Thoracic aorta (tissue), 2 donors: ENCODE measurements at regions not wholly inside any gene's neighbourhood (a gene's known extent, or its start where the extent isn't known, plus 50 kb on each side); places are given as distances from the start of the nearest gene placed in this dataset.

Experiments
- ATAC-seq: fragments of 150-250 bp; one replicate; pipeline ENCODE4 v1.8.0; 2017; ENCODE audit warnings: low read depth; ENCODE audit not compliant: insufficient number of reproducible peaks, low FRiP score
- DNase-seq: peaks from one replicate; pipeline ENCODE4 v3.0.0-alpha.2; 2020; ENCODE audit warnings: low spot score
- H3K27ac ChIP-seq, 2 donors: fragments of 200-600 bp; sonication (generic); 1 replicate in 1 of 2; 2 replicates in 1 of 2; pipeline ENCODE4 v1.5.1; 2016; ENCODE audit warnings: mild to moderate bottlenecking in 2 of 2, moderate library complexity in 2 of 2
- H3K27me3 ChIP-seq: fragments of 200-600 bp; sonication (generic); replicated peaks from 2 replicates; pipeline ENCODE4 v1.6.0; 2016; ENCODE audit warnings: mild to moderate bottlenecking; ENCODE audit not compliant: insufficient read depth
- H3K36me3 ChIP-seq: fragments of 200-600 bp; sonication (generic); one replicate; pipeline ENCODE4 v1.5.1; 2016
- H3K4me1 ChIP-seq, 2 donors: fragments of 200-600 bp; sonication (generic); 1 replicate in 1 of 2; 2 replicates in 1 of 2; pipeline versions ENCODE4 v1.5.1 to v1.6.0; 2016; ENCODE audit warnings: low read depth in 2 of 2, mild to moderate bottlenecking in 1 of 2; ENCODE audit not compliant: control insufficient read depth in 1 of 2
- H3K4me3 ChIP-seq: fragments of 200-600 bp; sonication (generic); 2 replicates; pipeline ENCODE4 v1.5.1; 2016; ENCODE audit warnings: mild to moderate bottlenecking
- H3K9me3 ChIP-seq: fragments of 200-600 bp; sonication (generic); 2 replicates; pipeline ENCODE4 v1.5.1; 2016
- TF ChIP-seq, protein P1 (sequence below): fragments of 200-600 bp; sonication (generic); IDR thresholded peaks from one replicate; pipeline ENCODE4 v1.5.1; 2019; ENCODE audit warnings: antibody characterized with exemption

DNA sequence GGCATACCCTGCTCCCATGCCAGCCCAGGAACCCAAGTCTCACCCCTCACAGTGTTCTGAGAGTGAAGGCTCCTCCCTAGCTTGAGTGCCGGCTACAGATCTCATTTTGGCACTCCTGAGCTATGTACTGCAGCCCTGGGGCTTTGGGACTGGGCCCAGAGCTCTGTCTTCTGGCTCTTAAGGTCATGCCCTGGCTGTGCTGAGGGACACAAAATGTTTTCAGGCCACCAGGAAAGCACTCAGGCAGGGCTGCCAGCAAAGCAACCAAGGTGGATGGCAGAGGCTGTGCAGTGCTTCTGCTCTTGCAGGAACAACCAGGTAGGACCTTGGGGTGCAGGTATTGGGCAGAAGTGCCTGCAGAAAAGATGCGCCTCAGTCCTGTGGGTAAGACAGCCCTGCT is 564.0 kb downstream of the SLC6A15 start:
- TF ChIP-seq, protein P1, sequence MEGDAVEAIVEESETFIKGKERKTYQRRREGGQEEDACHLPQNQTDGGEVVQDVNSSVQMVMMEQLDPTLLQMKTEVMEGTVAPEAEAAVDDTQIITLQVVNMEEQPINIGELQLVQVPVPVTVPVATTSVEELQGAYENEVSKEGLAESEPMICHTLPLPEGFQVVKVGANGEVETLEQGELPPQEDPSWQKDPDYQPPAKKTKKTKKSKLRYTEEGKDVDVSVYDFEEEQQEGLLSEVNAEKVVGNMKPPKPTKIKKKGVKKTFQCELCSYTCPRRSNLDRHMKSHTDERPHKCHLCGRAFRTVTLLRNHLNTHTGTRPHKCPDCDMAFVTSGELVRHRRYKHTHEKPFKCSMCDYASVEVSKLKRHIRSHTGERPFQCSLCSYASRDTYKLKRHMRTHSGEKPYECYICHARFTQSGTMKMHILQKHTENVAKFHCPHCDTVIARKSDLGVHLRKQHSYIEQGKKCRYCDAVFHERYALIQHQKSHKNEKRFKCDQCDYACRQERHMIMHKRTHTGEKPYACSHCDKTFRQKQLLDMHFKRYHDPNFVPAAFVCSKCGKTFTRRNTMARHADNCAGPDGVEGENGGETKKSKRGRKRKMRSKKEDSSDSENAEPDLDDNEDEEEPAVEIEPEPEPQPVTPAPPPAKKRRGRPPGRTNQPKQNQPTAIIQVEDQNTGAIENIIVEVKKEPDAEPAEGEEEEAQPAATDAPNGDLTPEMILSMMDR, result no peak
- Histone ChIP-seq H3K4me3 (no peak overlapping the region), H3K4me1 (no peaks in the 10 kb centered on the region), H3K36me3 (no peaks in the 10 kb centered on the region), H3K9me3 (no peaks in the 10 kb centered on the region), H3K27ac (no peak overlapping the region), H3K27me3 (no peaks in the 10 kb centered on the region)
- no peak for ATAC-seq
- no peak for DNase-seq

DNA sequence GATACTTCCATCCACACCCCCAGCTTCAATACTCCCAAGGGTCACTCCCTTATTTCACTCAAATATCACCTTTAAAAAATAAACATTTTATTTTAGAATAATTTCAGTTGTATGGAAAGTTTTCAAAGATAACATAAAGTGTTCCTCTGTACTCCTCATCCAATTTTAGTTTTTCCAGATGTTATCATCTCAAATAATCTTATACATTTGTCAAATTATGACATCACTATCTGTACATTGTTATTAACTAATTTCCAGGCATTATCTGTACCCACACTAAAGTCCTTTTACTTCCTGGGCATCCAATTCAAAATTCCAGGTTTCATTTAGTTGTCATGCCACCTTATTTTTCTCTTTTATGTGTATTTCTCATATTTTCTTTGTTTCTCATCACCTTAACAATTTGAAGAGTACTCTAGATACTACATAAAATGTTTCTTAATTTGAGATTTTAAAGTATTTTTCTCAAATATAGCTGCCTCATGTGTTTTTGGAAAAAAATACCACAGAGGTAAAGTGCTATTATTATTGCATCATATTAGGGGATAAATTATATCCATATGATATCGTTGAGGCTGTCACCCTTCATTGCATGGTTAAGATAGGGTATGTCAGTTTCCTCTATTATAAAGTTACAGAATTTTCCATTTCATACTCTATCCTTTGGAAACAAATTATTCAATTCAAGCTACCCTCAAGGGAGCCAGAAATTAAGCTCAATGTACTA is 571.0 kb downstream of the SLC6A15 start:
- H3K9me3 ChIP-seq, result no peaks in the 10 kb centered on the region
- H3K36me3 ChIP-seq, result no peaks in the 10 kb centered on the region
- H3K4me1 ChIP-seq, result no peaks in the 10 kb centered on the region
- TF ChIP-seq, protein P1, result no peak
- no peak for ATAC-seq
- no peak overlapping the region for H3K27ac ChIP-seq
- no peaks in the 10 kb centered on the region for H3K27me3 ChIP-seq
- DNase-seq, result no peak
- no peak overlapping the region for H3K4me3 ChIP-seq

DNA sequence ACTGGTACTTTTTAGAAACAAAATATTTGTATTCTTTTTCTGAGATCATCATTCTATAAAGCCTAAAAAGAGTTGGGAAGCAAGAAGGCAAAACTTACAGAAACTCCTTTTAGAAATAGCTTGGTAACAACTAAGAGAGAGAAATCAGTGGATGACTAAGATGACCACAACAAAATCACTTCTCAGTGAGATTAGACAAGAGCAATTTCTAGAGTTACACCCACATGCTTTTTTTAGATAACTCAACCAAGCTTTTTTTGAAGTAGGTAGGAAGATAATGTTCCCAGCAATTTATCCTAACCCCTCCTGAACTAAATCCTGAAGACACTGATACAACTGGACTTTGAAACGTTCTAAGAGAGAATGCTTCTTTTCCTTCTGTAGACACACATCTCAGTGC is 576.4 kb downstream of the SLC6A15 start:
- Histone ChIP-seq H3K4me1 (no peaks in the 10 kb centered on the region), H3K4me3 (no peak overlapping the region), H3K9me3 (no peaks in the 10 kb centered on the region), H3K27me3 (no peaks in the 10 kb centered on the region), H3K27ac (no peak overlapping the region), H3K36me3 (no peaks in the 10 kb centered on the region)
- ATAC-seq (no peak), DNase-seq (no peak)
- TF ChIP-seq, protein P1, result no peak

DNA sequence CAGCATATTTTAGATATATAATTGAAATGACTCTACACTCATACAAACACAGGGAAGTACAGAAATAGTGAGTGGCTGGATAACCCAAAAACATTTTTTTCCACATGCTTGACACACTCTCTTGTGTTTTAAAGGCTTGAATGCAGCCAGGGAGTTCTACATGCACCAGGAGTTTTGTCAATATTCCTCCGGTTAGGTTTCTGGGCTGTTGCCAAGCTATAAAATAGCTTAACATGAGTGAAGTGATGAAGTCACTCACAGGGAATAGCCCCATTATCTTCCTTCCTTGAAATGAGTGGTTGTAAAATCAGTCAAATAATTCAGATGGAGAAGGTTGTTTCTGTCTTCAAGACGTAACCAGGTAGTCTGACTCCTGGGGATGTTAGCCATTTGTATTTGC is 582.7 kb downstream of the SLC6A15 start:
- Histone ChIP-seq H3K36me3 (no peaks in the 10 kb centered on the region), H3K9me3 (no peaks in the 10 kb centered on the region), H3K27ac (no peak overlapping the region), H3K27me3 (no peaks in the 10 kb centered on the region), H3K4me3 (no peak overlapping the region), H3K4me1 (no peaks in the 10 kb centered on the region)
- DNase-seq (no peak), ATAC-seq (no peak)
- TF ChIP-seq, protein P1, result no peak

DNA sequence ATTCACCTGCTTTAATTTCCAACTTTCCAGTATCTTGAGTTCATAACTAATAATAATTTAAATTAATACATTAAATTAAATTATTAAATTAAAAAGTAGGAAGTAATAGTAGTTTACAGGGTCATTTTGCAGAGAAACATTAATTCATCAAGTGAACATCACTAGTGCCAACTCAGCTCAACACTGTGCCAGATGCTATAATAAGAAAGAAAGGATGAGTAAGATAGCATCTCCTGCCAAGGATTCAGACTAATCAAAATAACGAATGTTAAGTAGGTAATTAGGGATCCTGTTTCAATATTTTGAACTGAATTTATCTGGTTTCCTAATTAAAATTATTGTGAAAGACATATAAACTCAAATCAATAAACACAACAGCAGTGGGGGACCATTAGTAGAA is 596.7 kb downstream of the SLC6A15 start:
- TF ChIP-seq, protein P1, result no peak
- no peak for DNase-seq
- ATAC-seq, result no peak

More for the DNA sequence above, 596.7 kb downstream of the SLC6A15 start:
- H3K9me3 ChIP-seq, result no peaks in the 10 kb centered on the region
- H3K4me3 ChIP-seq, result no peak overlapping the region
- no peaks in the 10 kb centered on the region for H3K36me3 ChIP-seq
- H3K27ac ChIP-seq, result no peak overlapping the region
- H3K27me3 ChIP-seq, result no peaks in the 10 kb centered on the region
- H3K4me1 ChIP-seq, result no peaks in the 10 kb centered on the region
